HepG2 (cell line): ENCODE measurements at regions not wholly inside any gene's neighbourhood (a gene's known extent, or its start where the extent isn't known, plus 50 kb on each side); places are given as distances from the start of the nearest gene placed in this dataset.

Source experiments
- ARID2 ChIP-seq: sonication (generic); formaldehyde crosslinking; IDR thresholded peaks from 2 replicates; pipeline ENCODE4 v1.8.1; 2022; ENCODE audit warnings: mild to moderate bottlenecking, missing genetic modification reagents, borderline replicate concordance
- ASH2L ChIP-seq: fragments of 300-600, 200-600 bp; sonication (generic); IDR thresholded peaks from 2 replicates; pipeline ENCODE4 v1.7.0; 2017; ENCODE audit warnings: low read depth, mild to moderate bottlenecking, moderate library complexity, mixed read lengths, low read length; ENCODE audit not compliant: insufficient read length
- ATF2 ChIP-seq: sonication (generic); formaldehyde crosslinking; IDR thresholded peaks from 2 replicates; pipeline ENCODE4 v1.4.0; 2020; ENCODE audit warnings: missing genetic modification reagents
- CENPT ChIP-seq: sonication (generic); formaldehyde crosslinking; IDR thresholded peaks from 2 replicates; pipeline ENCODE4 v1.8.0; 2022; ENCODE audit warnings: low read depth, mild to moderate bottlenecking, moderate library complexity, missing genetic modification reagents
- CERS6 ChIP-seq: sonication (generic); formaldehyde crosslinking; IDR thresholded peaks from 2 replicates; pipeline ENCODE4 v1.5.0; 2020; ENCODE audit warnings: missing genetic modification reagents
- CREB3 ChIP-seq: sonication (generic); formaldehyde crosslinking; IDR thresholded peaks from 2 replicates; pipeline ENCODE4 v1.5.0; 2020; ENCODE audit warnings: missing genetic modification reagents
- ELF1 ChIP-seq: sonication (generic); formaldehyde crosslinking; IDR thresholded peaks from 2 replicates; pipeline ENCODE4 v1.4.0; 2020; ENCODE audit warnings: missing genetic modification reagents
- FOXA3 ChIP-seq: IDR thresholded peaks from 2 replicates; pipeline ENCODE4 v1.6.1; 2016; ENCODE audit warnings: missing genetic modification reagents, missing compliant biosample characterization
- FOXC1 ChIP-seq: sonication (generic); formaldehyde crosslinking; IDR thresholded peaks from 2 replicates; pipeline ENCODE4 v1.8.0; 2022; ENCODE audit warnings: mild to moderate bottlenecking, missing genetic modification reagents, borderline replicate concordance
- FOXK1 ChIP-seq: sonication (generic); formaldehyde crosslinking; IDR thresholded peaks from 2 replicates; pipeline ENCODE4 v1.4.0; 2020; ENCODE audit warnings: low read depth, missing genetic modification reagents, borderline replicate concordance
- GABPB1 ChIP-seq: IDR thresholded peaks from 2 replicates; pipeline ENCODE4 v1.6.1; 2016; ENCODE audit warnings: mild to moderate bottlenecking, missing genetic modification reagents, moderate library complexity, missing compliant biosample characterization
- HBP1 ChIP-seq: IDR thresholded peaks from 2 replicates; pipeline ENCODE4 v1.6.1; 2016; ENCODE audit warnings: low read depth, control low read depth
- HDAC2 ChIP-seq: sonication (generic); formaldehyde crosslinking; IDR thresholded peaks from 2 replicates; pipeline ENCODE4 v1.4.0; 2020; ENCODE audit warnings: missing genetic modification reagents
- HNF4G ChIP-seq, 2 experiments: sonication (generic) in 1 of 2; formaldehyde crosslinking in 1 of 2; IDR thresholded peaks; 2 replicates each; pipeline versions ENCODE4 v1.4.0 to v1.6.1; 2011 to 2020; ENCODE audit warnings: borderline replicate concordance in 2 of 2, low read depth in 2 of 2, mild to moderate bottlenecking in 2 of 2, low read length in 1 of 2, missing genetic modification reagents in 1 of 2, moderate library complexity in 1 of 2
- KLF9 ChIP-seq: IDR thresholded peaks from 2 replicates; pipeline ENCODE4 v1.6.1; 2016; ENCODE audit warnings: low read depth
- NFYB ChIP-seq: sonication (generic); formaldehyde crosslinking; IDR thresholded peaks from 2 replicates; pipeline ENCODE4 v1.4.0; 2020; ENCODE audit warnings: missing genetic modification reagents
- PRDM10 ChIP-seq: sonication (generic); formaldehyde crosslinking; IDR thresholded peaks from 2 replicates; pipeline ENCODE4 v1.4.0; 2020; ENCODE audit warnings: low read depth, missing genetic modification reagents
- SMAD9 ChIP-seq: sonication (generic); formaldehyde crosslinking; IDR thresholded peaks from 2 replicates; pipeline ENCODE4 v1.5.1; 2020; ENCODE audit warnings: mild to moderate bottlenecking, missing genetic modification reagents
- SNAPC5 ChIP-seq: sonication (generic); formaldehyde crosslinking; IDR thresholded peaks from 2 replicates; pipeline ENCODE4 v1.8.1; 2023; ENCODE audit warnings: mild to moderate bottlenecking, missing genetic modification reagents, borderline replicate concordance
- TEAD3 ChIP-seq: optimal IDR thresholded peaks from 2 replicates; pipeline ENCODE3; 2016; ENCODE audit warnings: borderline replicate concordance
- ZMYM3 ChIP-seq: sonication (generic); formaldehyde crosslinking; IDR thresholded peaks from 2 replicates; pipeline ENCODE4 v1.5.1; 2020; ENCODE audit warnings: mild to moderate bottlenecking, missing genetic modification reagents
- ZNF12 ChIP-seq: sonication (generic); formaldehyde crosslinking; IDR thresholded peaks from 2 replicates; pipeline ENCODE4 v1.5.0; 2020; ENCODE audit warnings: missing genetic modification reagents
- ZNF768 ChIP-seq: sonication (generic); formaldehyde crosslinking; IDR thresholded peaks from 2 replicates; pipeline ENCODE4 v1.4.0; 2020; ENCODE audit warnings: missing genetic modification reagents

GRCh38 chr2:138184428-138184827 lies 220.2 kb downstream of the HNMT start (continued):
- no peak for TF ChIP-seq SMAD9 (CRISPR knock-in tag)
- TF ChIP-seq TEAD3 = no peak
- no peak for TF ChIP-seq ELF1 (CRISPR knock-in tag)
- TF ChIP-seq ASH2L = peak; percentile 24
- TF ChIP-seq FOXK1 = 0 out of 2 replicates have a peak, but pooled peaks have one; percentile 53
- no peak for TF ChIP-seq FOXC1
- no peak for TF ChIP-seq CENPT
- no peak for TF ChIP-seq CERS6
- TF ChIP-seq FOXA3 (CRISPR knock-in tag) = peak; percentile 59; the same call in 1 of the 2 replicates
- peak; percentile 85 for TF ChIP-seq HNF4G (IDR thresholded peaks at IDR 0.05; ENCODE audit: borderline replicate concordance, low read depth, low read length)
- TF ChIP-seq HNF4G (CRISPR knock-in tag; IDR thresholded peaks at IDR 0.05; ENCODE audit: borderline replicate concordance, low read depth) = no peak
- no peak for TF ChIP-seq NFYB (CRISPR knock-in tag)
- TF ChIP-seq ATF2 (CRISPR knock-in tag) = no peak
- no peak for TF ChIP-seq KLF9 (CRISPR knock-in tag)
- no peak for TF ChIP-seq ARID2 (CRISPR knock-in tag)
- TF ChIP-seq HDAC2 (CRISPR knock-in tag) = peak; percentile 41; the same call in 1 of the 2 replicates
- TF ChIP-seq ZNF768 = no peak
- no peak for TF ChIP-seq CREB3
- no peak for TF ChIP-seq HBP1
- no peak for TF ChIP-seq GABPB1
- TF ChIP-seq SNAPC5 (CRISPR knock-in tag) = no peak
- no peak for TF ChIP-seq ZNF12 (CRISPR knock-in tag)
- no peak for TF ChIP-seq ZMYM3 (CRISPR knock-in tag)
- no peak for TF ChIP-seq PRDM10 (CRISPR knock-in tag)
